OCI-LY7 (cell line): ENCODE measurements at regions not wholly inside any gene's neighbourhood (a gene's known extent, or its start where the extent isn't known, plus 50 kb on each side); places are given as distances from the start of the nearest gene placed in this dataset.

Source experiments
- CTCF ChIP-seq: fragments of 200-600 bp; sonication (generic); conservative IDR thresholded peaks from 2 replicates; pipeline ENCODE4 v1.5.1; 2014; ENCODE audit warnings: mild to moderate bottlenecking, antibody characterized with exemption, low read length, moderate library complexity, mixed read lengths
- EZH2phosphoT487 ChIP-seq: fragments of 200-600 bp; sonication (generic); IDR thresholded peaks from 2 replicates; pipeline ENCODE4 v1.6.1; 2018; ENCODE audit warnings: low read depth, borderline replicate concordance, mild to moderate bottlenecking, mixed run types, antibody characterized with exemption, low read length, moderate library complexity, mixed read lengths

GRCh38 chr12:18207266-18207665 lies 54.1 kb upstream of the PIK3C2G start:
- TF ChIP-seq CTCF (no peak), EZH2phosphoT487 (no peak)
